ENCODE measurements at regions not wholly inside any gene's neighbourhood (a gene's known extent, or its start where the extent isn't known, plus 50 kb on each side); places are given as distances from the start of the nearest gene placed in this dataset.

DNA sequence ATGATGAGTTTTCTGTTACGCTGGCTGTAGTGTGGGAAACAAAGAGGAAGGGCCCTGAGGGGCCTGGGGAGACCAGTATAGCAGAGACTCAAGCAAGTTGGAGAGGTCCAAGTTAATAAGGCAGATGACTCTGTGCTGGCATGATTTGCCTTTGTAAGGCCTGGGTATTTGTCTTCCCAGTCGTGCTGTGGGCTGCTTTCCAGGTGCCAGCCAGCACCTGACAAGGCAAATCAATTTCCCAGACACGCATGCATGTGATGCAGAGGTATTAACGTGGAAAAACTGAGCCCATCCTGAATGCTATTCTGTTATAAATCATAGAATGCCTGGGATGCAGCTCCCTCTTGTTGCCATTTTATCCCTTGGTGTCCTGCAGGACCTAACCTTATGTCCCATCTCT, 175.6 kb downstream of the MFSD1 start:
- Histone ChIP-seq H3K4me3 (no peak overlapping the region), H3K9ac (ENCODE audit: insufficient read length) (no peak overlapping the region), H3K27ac (no peak overlapping the region), H3K9me3 (ENCODE audit: low read depth, low read length) (no peaks in the 10 kb centered on the region), H3K36me3 (ENCODE audit: insufficient read depth, low read length) (no peaks in the 10 kb centered on the region)
- DNase-seq (ENCODE audit: low read depth, low spot score) = no peak
- no peak for TF ChIP-seq POLR2AphosphoS5 (IDR thresholded peaks at IDR 0.05; ENCODE audit: borderline replicate concordance, low read depth, low read length)
- TF ChIP-seq EZH2 (IDR thresholded peaks at IDR 0.05) = no peak
- TF ChIP-seq FOXP2 (optimal IDR thresholded peaks at IDR 0.05; ENCODE audit: control extremely low read depth, extremely low read length, insufficient read depth) = no peak

GRCh38 chr3:158983216-158984099, 181.6 kb downstream of the MFSD1 start:
- Histone ChIP-seq H3K9me3 (ENCODE audit: low read depth, low read length) (no peaks in the 10 kb centered on the region), H3K36me3 (ENCODE audit: insufficient read depth, low read length) (no peaks in the 10 kb centered on the region), H3K9ac (ENCODE audit: insufficient read length) (no peak overlapping the region), H3K27ac (no peak overlapping the region), H3K4me3 (no peak overlapping the region)
- DNase-seq (ENCODE audit: low read depth, low spot score) = no peak
- TF ChIP-seq POLR2AphosphoS5 (IDR thresholded peaks at IDR 0.05; ENCODE audit: borderline replicate concordance, low read depth, low read length) = no peak
- TF ChIP-seq EZH2 (IDR thresholded peaks at IDR 0.05) = no peak
- no peak for TF ChIP-seq FOXP2 (optimal IDR thresholded peaks at IDR 0.05; ENCODE audit: control extremely low read depth, extremely low read length, insufficient read depth)

DNA sequence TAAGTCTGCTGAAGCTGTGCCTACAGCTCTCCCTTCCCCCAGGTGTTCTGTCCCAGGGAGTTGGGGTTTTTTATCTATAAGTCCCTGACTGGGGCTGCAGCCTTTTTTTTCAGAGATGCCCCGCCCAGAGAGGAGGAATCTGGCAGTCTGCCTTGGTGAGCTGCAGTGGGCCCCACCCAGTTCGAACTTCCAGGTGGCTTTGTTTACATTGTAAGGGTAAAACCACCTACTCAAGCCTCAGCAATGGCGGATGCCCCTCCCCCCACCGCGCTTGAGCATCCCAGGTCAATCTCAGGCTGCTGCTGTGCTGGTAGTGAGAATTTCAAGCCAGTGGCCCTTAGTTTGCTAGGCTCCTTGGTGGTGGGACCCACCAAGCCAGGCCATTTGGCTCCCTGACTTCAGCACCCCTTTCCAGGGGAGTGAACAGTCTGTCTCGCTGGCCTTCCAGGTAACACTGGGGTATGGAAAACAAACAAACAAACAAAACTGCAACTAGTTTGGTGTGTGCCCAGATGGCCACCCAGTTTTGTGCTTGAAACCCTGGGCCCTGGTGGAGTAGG, 189.4 kb downstream of the MFSD1 start:
- no peak for DNase-seq (ENCODE audit: low read depth, low spot score)
- H3K27ac ChIP-seq = no peak overlapping the region
- H3K9ac ChIP-seq (ENCODE audit: insufficient read length) = no peak overlapping the region
- no peaks in the 10 kb centered on the region for H3K36me3 ChIP-seq (ENCODE audit: insufficient read depth, low read length)
- H3K4me3 ChIP-seq = no peak overlapping the region
- H3K9me3 ChIP-seq (ENCODE audit: low read depth, low read length) = no peaks in the 10 kb centered on the region
- TF ChIP-seq FOXP2 (optimal IDR thresholded peaks at IDR 0.05; ENCODE audit: control extremely low read depth, extremely low read length, insufficient read depth) = no peak
- no peak for TF ChIP-seq EZH2 (IDR thresholded peaks at IDR 0.05)
- no peak for TF ChIP-seq POLR2AphosphoS5 (IDR thresholded peaks at IDR 0.05; ENCODE audit: borderline replicate concordance, low read depth, low read length)

- H3K9ac ChIP-seq (ENCODE audit: insufficient read length) = no peak overlapping the region
- TF ChIP-seq FOXP2 (optimal IDR thresholded peaks at IDR 0.05; ENCODE audit: control extremely low read depth, extremely low read length, insufficient read depth) (no peak), POLR2AphosphoS5 (IDR thresholded peaks at IDR 0.05; ENCODE audit: borderline replicate concordance, low read depth, low read length) (no peak), EZH2 (IDR thresholded peaks at IDR 0.05) (no peak)
- no peak overlapping the region for H3K27ac ChIP-seq
- no peak for DNase-seq (ENCODE audit: low read depth, low spot score)
- H3K36me3 ChIP-seq (ENCODE audit: insufficient read depth, low read length) = no peaks in the 10 kb centered on the region
- no peak overlapping the region for H3K4me3 ChIP-seq
- H3K9me3 ChIP-seq (ENCODE audit: low read depth, low read length) = no peaks in the 10 kb centered on the region
These were observed 190.6 kb downstream of the MFSD1 start for GRCh38 chr3:158992463-158992862.

DNA sequence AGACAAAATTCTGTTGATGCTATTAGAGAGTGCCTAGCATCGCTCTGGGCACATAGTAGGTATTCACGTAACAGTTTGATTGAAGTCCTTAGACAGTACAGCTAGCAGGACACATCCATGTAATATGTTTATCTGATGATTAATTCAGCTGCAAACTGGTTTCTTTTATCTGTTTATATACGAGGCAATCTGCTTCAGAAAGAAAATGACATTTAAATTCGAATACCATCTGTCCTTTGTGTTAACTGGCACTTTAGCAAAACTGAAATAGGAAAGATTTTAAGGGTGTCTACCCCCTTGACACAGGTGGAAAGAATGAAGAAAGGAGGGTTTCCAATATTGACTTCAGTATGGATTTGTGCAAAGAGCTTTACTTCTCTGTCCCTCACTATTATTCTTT, 192.5 kb downstream of the MFSD1 start:
- Histone ChIP-seq H3K27ac (no peak overlapping the region), H3K9ac (ENCODE audit: insufficient read length) (no peak overlapping the region), H3K36me3 (ENCODE audit: insufficient read depth, low read length) (no peaks in the 10 kb centered on the region), H3K4me3 (no peak overlapping the region), H3K9me3 (ENCODE audit: low read depth, low read length) (no peaks in the 10 kb centered on the region)
- DNase-seq (ENCODE audit: low read depth, low spot score) = no peak
- TF ChIP-seq FOXP2 (optimal IDR thresholded peaks at IDR 0.05; ENCODE audit: control extremely low read depth, extremely low read length, insufficient read depth) (no peak), EZH2 (IDR thresholded peaks at IDR 0.05) (no peak), POLR2AphosphoS5 (IDR thresholded peaks at IDR 0.05; ENCODE audit: borderline replicate concordance, low read depth, low read length) (no peak)

DNA sequence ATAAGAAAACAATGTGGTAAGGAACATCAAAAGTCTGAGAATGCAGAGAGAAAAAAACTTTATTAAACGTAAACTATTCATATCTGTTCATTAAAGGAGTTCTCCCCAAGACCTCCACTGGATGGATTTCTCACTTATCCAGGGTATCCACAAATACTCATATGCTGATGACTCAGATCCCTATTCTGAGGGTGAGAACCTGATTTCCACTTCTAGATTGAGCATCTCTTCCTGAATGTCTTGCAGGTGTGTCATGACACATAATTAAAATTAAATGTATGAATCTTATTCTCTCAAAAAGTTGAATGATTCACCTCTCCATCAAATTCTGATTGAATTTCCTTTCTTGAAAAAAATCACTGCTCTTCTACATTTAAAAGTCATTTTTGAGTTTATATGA, 199.9 kb downstream of the MFSD1 start:
- Histone ChIP-seq H3K9me3 (ENCODE audit: low read depth, low read length) (no peaks in the 10 kb centered on the region), H3K9ac (ENCODE audit: insufficient read length) (no peak overlapping the region), H3K4me3 (no peak overlapping the region), H3K27ac (no peak overlapping the region), H3K36me3 (ENCODE audit: insufficient read depth, low read length) (no peaks in the 10 kb centered on the region)
- no peak for TF ChIP-seq POLR2AphosphoS5 (IDR thresholded peaks at IDR 0.05; ENCODE audit: borderline replicate concordance, low read depth, low read length)
- TF ChIP-seq EZH2 (IDR thresholded peaks at IDR 0.05) = no peak
- TF ChIP-seq FOXP2 (optimal IDR thresholded peaks at IDR 0.05; ENCODE audit: control extremely low read depth, extremely low read length, insufficient read depth) = no peak
- DNase-seq (ENCODE audit: low read depth, low spot score) = no peak

GRCh38 chr3:159005137-159005536, 203.3 kb downstream of the MFSD1 start:
- no peak overlapping the region for H3K9ac ChIP-seq (ENCODE audit: insufficient read length)
- no peak for DNase-seq (ENCODE audit: low read depth, low spot score)
- no peak overlapping the region for H3K4me3 ChIP-seq
- TF ChIP-seq POLR2AphosphoS5 (IDR thresholded peaks at IDR 0.05; ENCODE audit: borderline replicate concordance, low read depth, low read length) = no peak
- TF ChIP-seq EZH2 (IDR thresholded peaks at IDR 0.05) = no peak
- TF ChIP-seq FOXP2 (optimal IDR thresholded peaks at IDR 0.05; ENCODE audit: control extremely low read depth, extremely low read length, insufficient read depth) = no peak
- H3K36me3 ChIP-seq (ENCODE audit: insufficient read depth, low read length) = no peaks in the 10 kb centered on the region
- no peak overlapping the region for H3K27ac ChIP-seq
- no peaks in the 10 kb centered on the region for H3K9me3 ChIP-seq (ENCODE audit: low read depth, low read length)

GRCh38 chr3:159007331-159007730, 205.5 kb downstream of the MFSD1 start:
- no peaks in the 10 kb centered on the region for H3K9me3 ChIP-seq (ENCODE audit: low read depth, low read length)
- TF ChIP-seq POLR2AphosphoS5 (IDR thresholded peaks at IDR 0.05; ENCODE audit: borderline replicate concordance, low read depth, low read length) (no peak), EZH2 (IDR thresholded peaks at IDR 0.05) (no peak), FOXP2 (optimal IDR thresholded peaks at IDR 0.05; ENCODE audit: control extremely low read depth, extremely low read length, insufficient read depth) (no peak)
- no peaks in the 10 kb centered on the region for H3K36me3 ChIP-seq (ENCODE audit: insufficient read depth, low read length)
- no peak overlapping the region for H3K27ac ChIP-seq
- no peak overlapping the region for H3K9ac ChIP-seq (ENCODE audit: insufficient read length)
- no peak overlapping the region for H3K4me3 ChIP-seq
- no peak for DNase-seq (ENCODE audit: low read depth, low spot score)

Measured in SK-N-MC (cell line).